ENCODE measurements at regions not wholly inside any gene's neighbourhood (a gene's known extent, or its start where the extent isn't known, plus 50 kb on each side); places are given as distances from the start of the nearest gene placed in this dataset.

GRCh38 chr7:120170834-120171233 is 102.1 kb upstream of the KCND2 start:
- no peaks in the 10 kb centered on the region for H3K36me3 Mint-ChIP-seq (ENCODE audit: unreplicated experiment)
- H3K4me3 Mint-ChIP-seq (ENCODE audit: unreplicated experiment) = no peak overlapping the region
- TF ChIP-seq CTCF (IDR thresholded peaks at IDR 0.05) = no peak
- H3K9me3 Mint-ChIP-seq (ENCODE audit: unreplicated experiment) = no peaks in the 10 kb centered on the region
- H3K27ac Mint-ChIP-seq (ENCODE audit: unreplicated experiment) = no peak overlapping the region
- no peak for DNase-seq (ENCODE audit: extremely low spot score, unreplicated experiment)
- H3K4me1 Mint-ChIP-seq (ENCODE audit: unreplicated experiment) = peaks cover 15% of the 10 kb centered on the region
- no peaks in the 10 kb centered on the region for H3K27me3 Mint-ChIP-seq (ENCODE audit: unreplicated experiment)

DNA sequence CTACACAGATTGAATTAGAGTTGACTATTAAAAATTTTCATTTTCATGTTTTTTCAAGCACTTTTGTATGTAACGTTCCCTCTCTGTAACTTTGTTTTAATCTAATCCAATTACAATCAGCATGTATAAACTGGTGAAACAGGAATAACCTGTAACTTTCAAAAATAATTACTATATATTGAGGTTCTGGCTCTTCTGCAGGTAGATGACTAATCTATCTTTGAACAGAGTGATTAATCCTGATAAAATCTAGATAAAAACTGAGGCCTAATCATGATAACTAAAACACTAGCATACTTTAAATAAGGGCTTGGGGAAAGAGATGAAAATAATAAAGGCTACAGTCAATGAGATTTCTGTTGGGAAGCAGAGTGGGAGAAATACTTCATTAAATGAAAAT is 101.6 kb upstream of the KCND2 start:
- Mint-ChIP-seq H3K36me3 (ENCODE audit: unreplicated experiment) (no peaks in the 10 kb centered on the region), H3K9me3 (ENCODE audit: unreplicated experiment) (no peaks in the 10 kb centered on the region), H3K4me1 (ENCODE audit: unreplicated experiment) (peaks cover 15% of the 10 kb centered on the region), H3K4me3 (ENCODE audit: unreplicated experiment) (no peak overlapping the region), H3K27ac (ENCODE audit: unreplicated experiment) (no peak overlapping the region), H3K27me3 (ENCODE audit: unreplicated experiment) (no peaks in the 10 kb centered on the region)
- no peak for TF ChIP-seq CTCF (IDR thresholded peaks at IDR 0.05)
- no peak for DNase-seq (ENCODE audit: extremely low spot score, unreplicated experiment)

DNA sequence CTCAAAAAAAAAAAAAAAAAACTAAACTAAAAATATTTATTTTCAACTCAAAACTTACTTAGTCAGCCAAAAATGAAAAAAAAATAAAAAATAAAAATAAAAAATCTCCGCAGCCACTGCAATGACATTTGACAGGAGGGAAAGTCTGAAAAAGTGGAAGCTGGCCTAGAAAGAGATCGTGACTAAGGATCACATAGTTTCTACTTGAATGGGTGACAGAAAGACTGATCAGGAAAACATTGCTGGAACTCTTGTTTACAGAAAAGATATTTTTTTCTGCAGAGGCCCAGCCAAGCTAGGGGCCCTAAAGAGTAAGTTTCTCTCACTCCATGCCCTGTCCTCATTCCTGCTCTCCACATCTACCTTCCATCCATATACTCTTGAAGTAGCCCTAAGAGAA is 92.8 kb upstream of the KCND2 start:
- Mint-ChIP-seq H3K9me3 (ENCODE audit: unreplicated experiment) (no peaks in the 10 kb centered on the region), H3K27me3 (ENCODE audit: unreplicated experiment) (no peaks in the 10 kb centered on the region), H3K4me3 (ENCODE audit: unreplicated experiment) (no peak overlapping the region), H3K27ac (ENCODE audit: unreplicated experiment) (no peak overlapping the region), H3K36me3 (ENCODE audit: unreplicated experiment) (no peaks in the 10 kb centered on the region), H3K4me1 (ENCODE audit: unreplicated experiment) (peaks cover 4% of the 10 kb centered on the region)
- no peak for DNase-seq (ENCODE audit: extremely low spot score, unreplicated experiment)
- no peak for TF ChIP-seq CTCF (IDR thresholded peaks at IDR 0.05)

- H3K9me3 Mint-ChIP-seq (ENCODE audit: unreplicated experiment) = no peaks in the 10 kb centered on the region
- no peak for TF ChIP-seq CTCF (IDR thresholded peaks at IDR 0.05)
- no peak overlapping the region for H3K4me3 Mint-ChIP-seq (ENCODE audit: unreplicated experiment)
- H3K27me3 Mint-ChIP-seq (ENCODE audit: unreplicated experiment) = no peaks in the 10 kb centered on the region
- no peak for DNase-seq (ENCODE audit: extremely low spot score, unreplicated experiment)
- peaks cover 12% of the 10 kb centered on the region for H3K4me1 Mint-ChIP-seq (ENCODE audit: unreplicated experiment)
- H3K27ac Mint-ChIP-seq (ENCODE audit: unreplicated experiment) = no peak overlapping the region
- H3K36me3 Mint-ChIP-seq (ENCODE audit: unreplicated experiment) = no peaks in the 10 kb centered on the region
Observed at GRCh38 chr7:120181499-120181898, 91.5 kb upstream of the KCND2 start.

DNA sequence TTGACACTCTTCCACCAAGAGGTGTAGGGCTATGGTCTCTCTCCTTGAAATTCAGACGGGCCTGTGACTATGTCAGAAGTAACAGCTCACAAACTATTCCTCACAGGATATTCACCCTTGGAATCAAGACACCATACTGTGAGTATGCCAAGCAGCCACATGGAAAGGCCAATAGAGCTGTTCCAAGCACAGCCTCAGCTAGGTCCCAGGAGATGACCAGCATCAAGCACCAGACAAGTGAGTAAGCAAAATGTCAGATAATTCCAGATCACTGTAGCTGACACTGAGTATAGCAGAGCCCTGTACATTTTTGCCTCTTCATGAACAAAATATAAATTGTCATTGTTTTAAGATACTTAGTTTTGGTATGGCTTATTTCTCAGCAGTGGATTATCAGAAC is 88.1 kb upstream of the KCND2 start:
- Mint-ChIP-seq H3K9me3 (ENCODE audit: unreplicated experiment) (no peaks in the 10 kb centered on the region), H3K36me3 (ENCODE audit: unreplicated experiment) (no peaks in the 10 kb centered on the region), H3K4me1 (ENCODE audit: unreplicated experiment) (peaks cover 14% of the 10 kb centered on the region), H3K4me3 (ENCODE audit: unreplicated experiment) (no peak overlapping the region), H3K27ac (ENCODE audit: unreplicated experiment) (no peak overlapping the region), H3K27me3 (ENCODE audit: unreplicated experiment) (no peaks in the 10 kb centered on the region)
- TF ChIP-seq CTCF (IDR thresholded peaks at IDR 0.05) = no peak
- DNase-seq (ENCODE audit: extremely low spot score, unreplicated experiment) = no peak
